NCI-H2081 (cell line): ENCODE measurements at regions not wholly inside any gene's neighbourhood (a gene's known extent, or its start where the extent isn't known, plus 50 kb on each side); places are given as distances from the start of the nearest gene placed in this dataset.

Experiments used
- DNase-seq, 2 experiments: peaks; one replicate each; lab custom pipeline; 2025; lab: John Stamatoyannopoulos, UW

GRCh38 chr6:2462831-2463230 is 217.4 kb upstream of the GMDS start:
- no peak for DNase-seq

DNA sequence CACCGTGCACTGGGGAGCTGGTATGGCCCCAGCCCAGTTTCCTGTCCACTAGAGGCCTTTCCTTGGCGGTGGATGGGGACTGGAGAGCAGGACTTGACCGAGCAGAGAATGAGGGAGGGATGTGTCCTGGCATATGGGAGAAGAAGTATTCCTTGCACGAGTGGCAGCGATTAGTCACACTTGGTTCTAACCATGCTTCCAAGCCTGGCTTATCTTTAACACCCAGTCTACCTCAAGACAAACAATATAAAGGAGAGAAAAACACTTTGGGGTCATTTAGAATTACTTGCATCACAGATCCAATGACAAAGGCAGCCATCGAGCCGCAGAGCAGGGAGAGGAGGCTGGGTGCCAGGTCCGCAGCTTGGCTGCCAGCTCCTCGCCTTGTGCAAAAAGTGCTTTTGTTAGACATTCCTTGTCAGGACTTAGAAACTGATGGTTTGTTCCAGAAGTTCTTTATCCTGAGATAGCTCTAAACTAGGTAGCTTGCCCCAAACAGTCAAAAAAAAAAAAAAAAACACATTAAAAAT is 214.9 kb upstream of the GMDS start:
- no peak for DNase-seq

DNA sequence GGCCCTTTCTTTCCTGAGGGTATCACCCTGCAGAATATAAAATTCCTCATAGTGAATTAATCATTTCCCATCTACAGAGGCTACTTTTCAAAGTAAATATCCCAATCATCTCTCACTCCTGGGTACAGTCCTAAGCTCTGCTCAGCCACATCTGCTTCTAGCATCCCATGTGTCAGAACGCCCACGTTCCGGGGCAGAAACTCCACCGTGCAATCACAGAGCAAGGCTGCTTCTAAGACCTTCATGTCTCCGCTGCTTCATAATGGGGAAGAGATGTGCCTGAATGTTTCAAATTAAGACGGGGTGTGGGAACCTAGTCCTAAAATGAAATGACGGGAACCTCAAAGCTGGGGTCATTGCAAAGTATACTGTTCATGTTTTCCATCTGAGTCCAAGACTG is 208.8 kb upstream of the GMDS start:
- DNase-seq: no peak

- peak; percentile 46 to 75 for DNase-seq
These were observed 205.1 kb upstream of the GMDS start for GRCh38 chr6:2450546-2450945.

DNA sequence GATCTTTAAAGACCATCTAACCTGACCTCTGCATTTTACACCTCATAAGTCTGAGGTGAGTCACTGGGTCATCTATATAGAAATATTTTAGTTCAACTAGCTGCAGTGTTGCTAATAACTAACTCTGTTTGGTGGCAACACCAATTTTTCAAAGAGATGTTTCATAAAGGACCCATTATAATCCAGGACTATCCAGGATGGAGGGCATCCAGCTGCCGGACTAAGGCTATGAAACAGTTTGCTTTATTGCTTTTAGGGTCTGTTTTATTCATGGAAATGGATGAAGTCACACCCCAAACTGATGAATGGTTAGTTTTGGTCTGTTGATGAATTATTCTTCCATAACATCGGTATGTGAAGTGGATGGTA is 204.2 kb upstream of the GMDS start:
- DNase-seq: no peak

DNA sequence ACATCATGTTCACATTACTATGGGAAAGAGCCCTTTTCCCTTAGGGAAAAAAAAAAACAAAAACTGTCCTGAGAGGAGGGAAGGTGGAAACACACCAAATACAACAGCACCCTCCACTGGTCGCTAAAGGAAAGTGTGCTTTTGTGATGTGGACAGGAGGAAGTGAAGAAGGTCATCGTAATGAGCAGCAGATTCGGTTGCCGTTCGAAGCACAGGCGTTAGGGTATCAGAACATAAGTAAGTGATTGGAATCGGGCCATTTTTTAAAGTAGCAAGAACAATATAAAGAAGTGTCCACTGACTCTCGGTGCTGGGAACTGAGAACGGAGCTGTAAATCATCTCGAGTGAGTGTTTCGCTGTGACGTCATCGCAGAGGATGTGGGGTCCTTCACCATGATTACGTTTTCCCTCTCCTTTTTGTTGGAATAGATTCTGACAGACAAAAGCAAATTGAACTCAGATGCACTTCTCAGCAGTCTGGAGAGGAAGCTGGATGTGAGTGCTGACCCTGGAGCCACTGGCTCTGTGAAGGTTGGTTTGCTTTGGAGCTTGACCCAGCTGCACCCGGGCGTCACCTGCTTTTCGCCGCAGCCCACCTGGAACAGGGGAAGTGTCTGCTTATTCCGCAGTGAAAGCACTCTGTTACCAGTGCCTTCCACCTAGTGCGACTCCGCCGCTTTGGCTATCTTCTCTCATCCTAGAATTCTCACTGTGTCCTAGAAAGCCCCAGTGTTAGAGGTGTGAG is 203.6 kb upstream of the GMDS start:
- DNase-seq: peak; percentile 68 to 74

GRCh38 chr6:2447931-2448330 is 202.5 kb upstream of the GMDS start:
- DNase-seq: no peak

GRCh38 chr6:2447318-2447920 is 202.0 kb upstream of the GMDS start:
- no peak for DNase-seq

DNA sequence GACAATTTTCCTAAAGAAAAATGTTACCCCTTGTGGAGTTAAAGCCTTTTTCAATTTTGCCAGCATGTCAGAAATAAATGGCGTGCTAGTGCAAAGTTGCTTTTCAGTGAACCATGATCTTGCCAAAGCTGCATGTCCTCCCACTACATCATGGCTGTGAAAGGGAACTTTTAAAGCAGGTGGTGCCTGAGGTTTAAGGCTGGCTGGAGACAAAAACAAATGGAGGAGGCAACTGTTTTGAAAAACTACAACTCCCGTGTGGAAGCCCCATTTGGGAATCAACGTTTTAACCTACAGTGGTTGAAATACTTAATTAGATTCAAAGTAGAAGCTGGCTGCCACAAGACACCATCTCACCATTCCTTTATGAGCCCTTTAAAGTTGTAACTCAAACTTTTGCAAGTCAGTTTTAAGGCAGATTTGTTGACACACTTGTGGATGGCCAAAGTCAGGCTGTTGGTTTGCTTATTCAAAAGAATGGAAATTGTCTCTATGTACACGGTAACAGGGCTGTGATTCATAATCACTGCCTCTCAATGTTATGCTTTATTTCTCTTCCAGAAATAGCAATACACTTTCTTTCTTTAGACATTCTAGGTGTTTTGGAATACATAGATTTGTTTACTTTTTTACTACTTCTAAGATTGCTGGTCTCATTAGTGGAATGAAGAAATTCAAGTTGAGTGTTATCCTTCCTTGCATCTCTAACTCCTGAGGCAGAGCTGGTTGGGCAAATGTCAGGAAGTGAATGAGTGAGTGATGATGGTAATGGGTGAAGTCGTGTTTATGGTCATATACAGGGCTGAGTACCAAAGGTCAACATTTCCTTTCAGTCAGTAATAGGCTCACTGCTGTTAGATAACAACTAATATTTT is 196.4 kb upstream of the GMDS start:
- DNase-seq: no peak

- no peak for DNase-seq
These were observed 195.1 kb upstream of the GMDS start for GRCh38 chr6:2440516-2440915.

GRCh38 chr6:2439632-2440031 is 194.2 kb upstream of the GMDS start:
- DNase-seq: no peak

- DNase-seq: no peak
These were observed 193.7 kb upstream of the GMDS start for GRCh38 chr6:2439082-2439481.

DNA sequence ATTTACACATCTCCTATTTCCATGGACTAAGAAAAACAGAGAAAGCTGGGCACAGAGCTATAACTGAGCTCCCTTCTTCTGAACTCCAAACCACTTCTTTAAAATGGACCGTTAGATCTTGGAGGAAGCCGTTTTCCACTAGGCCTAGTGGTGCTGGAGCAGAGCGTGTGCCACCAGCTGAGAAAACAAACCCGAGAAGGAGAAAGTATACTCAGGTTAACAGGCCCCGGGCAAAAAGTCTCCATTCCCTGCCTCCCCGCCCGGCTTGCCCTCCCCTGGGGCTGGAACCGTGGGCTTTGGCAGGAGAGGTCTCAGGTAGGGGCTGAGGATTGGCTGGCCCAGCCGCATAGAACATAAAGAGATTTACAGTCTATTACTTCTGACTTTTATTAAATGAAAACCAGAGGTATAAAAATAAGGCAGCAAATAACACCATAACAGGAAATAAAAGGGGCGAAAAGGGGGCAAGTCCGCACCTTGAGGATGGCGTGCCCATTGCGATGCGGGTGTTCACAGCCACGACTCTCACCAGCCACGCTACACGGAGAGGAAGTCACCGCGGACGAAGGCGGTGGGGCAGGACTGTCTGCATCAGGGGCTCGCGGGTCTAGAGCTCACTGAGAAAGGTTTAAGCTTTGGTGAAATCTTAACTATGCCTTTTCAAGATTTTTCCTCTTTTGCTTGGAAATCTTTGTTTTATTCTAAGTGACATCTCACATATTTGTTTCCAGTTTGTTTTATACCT is 191.2 kb upstream of the GMDS start:
- DNase-seq: no peak

DNA sequence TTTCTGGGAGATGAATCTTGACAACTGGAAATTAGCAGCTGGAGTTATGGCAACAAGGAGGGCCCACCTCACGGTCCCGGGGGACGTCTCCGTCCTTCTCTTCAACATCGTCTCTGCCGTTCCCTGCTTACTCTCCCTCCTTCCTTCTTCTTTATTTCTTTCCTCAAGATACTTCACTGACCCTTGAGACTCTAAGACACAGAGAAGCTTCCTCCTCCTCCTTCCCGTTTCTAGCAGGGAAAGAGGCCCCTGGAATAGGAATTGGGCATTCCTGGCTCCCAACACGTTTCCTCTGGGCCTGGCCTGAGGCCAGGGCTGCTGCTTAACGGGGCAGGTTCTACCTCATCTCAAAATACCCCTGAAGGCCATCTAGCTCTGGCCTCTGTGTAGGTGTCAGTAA is 189.9 kb upstream of the GMDS start:
- no peak for DNase-seq

DNA sequence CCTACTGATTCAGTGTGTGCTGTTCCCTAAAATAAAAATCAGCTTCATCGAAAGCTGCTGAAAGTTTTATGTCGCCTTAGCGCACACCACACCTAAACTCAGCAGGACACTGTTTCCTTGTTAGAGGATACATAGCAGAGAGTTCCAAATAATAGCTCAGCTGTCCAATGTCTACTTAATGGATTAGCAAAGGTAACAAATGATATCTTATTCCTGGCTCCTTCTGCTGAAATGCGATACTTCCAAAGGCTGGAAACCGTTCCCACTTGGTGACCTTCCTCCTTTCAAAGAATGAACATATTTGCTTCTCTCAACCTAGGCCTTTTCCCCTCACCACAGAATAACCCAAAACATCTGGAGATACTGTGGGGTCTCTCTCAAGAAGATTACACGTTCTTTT is 189.5 kb upstream of the GMDS start:
- DNase-seq: no peak

- no peak for DNase-seq
These were observed 188.7 kb upstream of the GMDS start for GRCh38 chr6:2434116-2434515.

DNA sequence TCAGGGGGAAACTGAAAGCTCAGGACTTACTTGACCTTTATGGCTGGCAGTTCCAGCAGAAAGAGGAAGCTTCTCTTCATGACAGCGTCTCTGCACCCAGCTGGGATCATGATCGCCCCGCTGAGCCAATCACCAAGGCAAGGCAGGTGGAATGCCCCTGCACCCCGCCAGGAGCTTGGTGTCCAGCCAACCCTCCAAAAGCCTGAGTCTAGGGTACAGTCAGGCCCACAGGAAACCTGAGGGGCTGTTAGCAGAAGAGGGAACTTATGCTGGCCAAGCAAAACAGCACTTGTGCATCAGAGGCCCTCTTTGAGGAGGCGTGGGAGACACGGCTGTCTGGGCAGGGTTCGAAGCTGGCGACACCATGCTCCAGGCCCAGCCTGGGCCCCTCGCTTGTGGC is 188.3 kb upstream of the GMDS start:
- no peak for DNase-seq

GRCh38 chr6:2433266-2433665 is 187.9 kb upstream of the GMDS start:
- DNase-seq: no peak

DNA sequence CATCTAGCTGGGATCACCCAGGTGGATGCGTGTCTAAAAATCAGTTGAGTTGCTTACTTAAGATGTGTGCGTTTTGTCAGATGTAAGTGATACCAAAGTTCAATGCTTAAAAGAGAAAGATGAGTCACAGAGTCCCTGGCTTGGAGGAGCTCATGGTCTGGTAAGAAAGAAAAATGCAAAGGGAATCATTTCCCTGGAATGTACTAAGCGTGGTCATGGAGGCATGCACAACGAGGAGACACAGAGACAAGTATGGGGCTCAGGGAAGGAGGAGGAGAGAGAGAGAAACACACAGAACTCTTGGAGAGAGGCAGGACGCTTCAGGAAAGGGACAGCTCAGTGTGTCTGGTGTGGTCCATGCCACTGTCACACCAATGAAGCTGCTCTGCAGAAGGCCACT is 186.9 kb upstream of the GMDS start:
- DNase-seq: no peak

- no peak for DNase-seq
These were observed 185.2 kb upstream of the GMDS start for GRCh38 chr6:2430612-2431011.

DNA sequence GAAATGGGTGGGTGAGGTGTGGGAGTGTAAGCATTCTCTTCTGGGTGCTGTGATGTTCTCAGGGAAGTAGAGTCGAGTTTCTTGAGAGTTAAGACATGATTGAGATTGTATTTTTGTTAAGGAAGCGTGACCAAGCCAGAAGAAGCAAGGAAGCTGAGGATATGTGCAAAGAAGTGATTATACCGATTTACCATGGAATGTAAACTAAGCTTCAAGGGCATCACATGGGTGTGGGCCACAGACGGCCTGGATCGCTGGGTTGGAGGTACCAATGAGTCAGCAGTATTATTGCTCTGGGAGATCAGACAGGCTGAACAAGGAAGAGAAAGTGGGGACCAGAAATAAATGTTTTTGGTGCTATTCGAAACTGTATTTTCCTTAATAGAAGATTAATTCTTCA is 184.1 kb upstream of the GMDS start:
- no peak for DNase-seq

- DNase-seq: no peak
These were observed 183.6 kb upstream of the GMDS start for GRCh38 chr6:2429032-2429431.
